ENCODE measurements at regions not wholly inside any gene's neighbourhood (a gene's known extent, or its start where the extent isn't known, plus 50 kb on each side); places are given as distances from the start of the nearest gene placed in this dataset.
"Not testable (repeated sequence)": the region's sequence is repeated elsewhere in the genome, so short reads cannot be mapped to it uniquely, and the experiment has no call there.

DNA sequence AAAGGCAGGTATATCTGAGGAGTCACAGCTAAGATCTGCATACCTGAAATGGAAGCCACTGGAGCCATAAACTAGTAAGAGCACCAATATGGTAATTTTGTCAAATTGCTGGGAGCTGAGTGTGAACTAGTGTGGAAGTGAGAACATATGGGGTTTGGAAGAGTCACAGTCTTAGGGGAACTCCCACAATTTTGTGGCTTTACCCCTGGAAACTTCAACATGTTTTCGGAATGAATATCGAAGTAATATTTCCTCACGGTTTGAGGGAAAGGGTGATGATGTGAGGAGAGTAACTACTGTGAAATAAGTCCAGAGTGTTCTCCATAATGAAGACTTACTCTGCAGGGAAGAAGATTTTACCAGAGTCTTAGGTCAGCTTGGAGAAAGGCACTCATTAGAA, 565.9 kb downstream of the RIT2 start:
- Mint-ChIP-seq H3K4me1 (peaks cover 26 to 27% of the 10 kb centered on the region in 2 experiments), H3K9me3 (peaks cover 4 to 5% of the 10 kb centered on the region in 2 experiments; a peak in 4 of 5 replicates), H3K27ac (no peak overlapping the region), H3K27me3 (ENCODE audit: low read depth) (no peaks in the 10 kb centered on the region), H3K36me3 (ENCODE audit: insufficient read depth in 1 of 3, low read depth in 3 of 3) (peaks cover 11 to 13% (median 11%) of the 10 kb centered on the region in 3 experiments; a peak in 6 of 7 replicates), H3K4me3 (no peak overlapping the region)
- Histone ChIP-seq H3K4me1 (ENCODE audit: insufficient read depth, low read length) (no peaks in the 10 kb centered on the region; the same call in 1 of the 2 replicates), H2BK15ac (ENCODE audit: low read depth, low read length) (no peak overlapping the region), H3K27me3 (ENCODE audit: insufficient read depth, low read length) (no peaks in the 10 kb centered on the region), H4K8ac (replicated peaks; ENCODE audit: insufficient read length, low read depth, low read length) (no peak overlapping the region), H3K79me2 (ENCODE audit: insufficient read depth, low read length) (no peaks in the 10 kb centered on the region), H4K5ac (ENCODE audit: insufficient read length, low read depth, low read length) (no peak overlapping the region), H3T11ph (ENCODE audit: low read length) (no peak overlapping the region), H3K23ac (ENCODE audit: insufficient read length, low read depth, low read length) (no peak overlapping the region), H2BK12ac (ENCODE audit: insufficient read length, low read depth, low read length) (no peak overlapping the region), H2AK5ac (ENCODE audit: insufficient read length, low read length) (no peak overlapping the region), H3K23me2 (ENCODE audit: insufficient read length, low read depth, low read length, poor library complexity, severe bottlenecking) (no peaks in the 10 kb centered on the region), H3K4me2 (ENCODE audit: insufficient read depth, insufficient read length, low read length) (no peak overlapping the region), H4K91ac (ENCODE audit: insufficient read length, low read depth, low read length) (no peak overlapping the region), H2BK120ac (ENCODE audit: low read depth, low read length, poor library complexity, severe bottlenecking) (no peak overlapping the region), H2BK20ac (ENCODE audit: low read depth, low read length, poor library complexity, severe bottlenecking) (no peak overlapping the region), H3K9me3 (ENCODE audit: control insufficient read depth, low read depth, low read length) (no peaks in the 10 kb centered on the region), H3K56ac (ENCODE audit: insufficient read length, low read depth, low read length) (no peak overlapping the region), H3K4ac (ENCODE audit: low read depth, low read length) (no peak overlapping the region), H3K9ac (ENCODE audit: extremely low read depth, insufficient read length, low read length) (no peak overlapping the region), H4K20me1 (ENCODE audit: control insufficient read depth, insufficient read depth, insufficient read length) (no peaks in the 10 kb centered on the region), H2BK5ac (ENCODE audit: insufficient read length, low read length) (no peak overlapping the region), H3K27ac (ENCODE audit: insufficient read length, low read depth, low read length) (no peak overlapping the region), H2AFZ (ENCODE audit: low read length) (no peak overlapping the region), H3K18ac (ENCODE audit: insufficient read length, low read depth, low read length) (no peak overlapping the region), H3K14ac (ENCODE audit: insufficient read depth, low read length) (no peak overlapping the region), H3K79me1 (ENCODE audit: insufficient read depth, low read depth, low read length, poor library complexity, severe bottlenecking) (no peaks in the 10 kb centered on the region)
- no peak for DNase-seq
- TF ChIP-seq CTCF (conservative IDR thresholded peaks at IDR 0.05), result no peak
- no CpG with 5 or more reads among the region's 3 CpGs for whole genome bisulfite sequencing (ENCODE audit: extremely low coverage, insufficient read length, low lambda C conversion rate)

- H3K79me1 ChIP-seq (ENCODE audit: insufficient read depth, low read depth, low read length, poor library complexity, severe bottlenecking); H3K4me2 ChIP-seq (ENCODE audit: insufficient read depth, insufficient read length, low read length); H3K56ac ChIP-seq (ENCODE audit: insufficient read length, low read depth, low read length); H3K27me3 ChIP-seq (ENCODE audit: insufficient read depth, low read length); H2BK5ac ChIP-seq (ENCODE audit: insufficient read length, low read length); H2BK12ac ChIP-seq (ENCODE audit: insufficient read length, low read depth, low read length); DNase-seq; H2BK20ac ChIP-seq (ENCODE audit: low read depth, low read length, poor library complexity, severe bottlenecking); H3K4me1 ChIP-seq (ENCODE audit: insufficient read depth, low read length); H4K91ac ChIP-seq (ENCODE audit: insufficient read length, low read depth, low read length); H2AFZ ChIP-seq (ENCODE audit: low read length); H3K14ac ChIP-seq (ENCODE audit: insufficient read depth, low read length); H4K20me1 ChIP-seq (ENCODE audit: control insufficient read depth, insufficient read depth, insufficient read length); H3K27ac ChIP-seq (ENCODE audit: insufficient read length, low read depth, low read length); H3K79me2 ChIP-seq (ENCODE audit: insufficient read depth, low read length); H3K18ac ChIP-seq (ENCODE audit: insufficient read length, low read depth, low read length); H3T11ph ChIP-seq (ENCODE audit: low read length); H2BK15ac ChIP-seq (ENCODE audit: low read depth, low read length); H2AK5ac ChIP-seq (ENCODE audit: insufficient read length, low read length); H3K23me2 ChIP-seq (ENCODE audit: insufficient read length, low read depth, low read length, poor library complexity, severe bottlenecking); H4K8ac ChIP-seq (replicated peaks; ENCODE audit: insufficient read length, low read depth, low read length); H3K23ac ChIP-seq (ENCODE audit: insufficient read length, low read depth, low read length); H2BK120ac ChIP-seq (ENCODE audit: low read depth, low read length, poor library complexity, severe bottlenecking); H3K9ac ChIP-seq (ENCODE audit: extremely low read depth, insufficient read length, low read length); H3K27me3 Mint-ChIP-seq (ENCODE audit: low read depth); H3K9me3 ChIP-seq (ENCODE audit: control insufficient read depth, low read depth, low read length); H3K4ac ChIP-seq (ENCODE audit: low read depth, low read length); H3K4me3 Mint-ChIP-seq; H4K5ac ChIP-seq (ENCODE audit: insufficient read length, low read depth, low read length): not testable (repeated sequence)
- peaks cover 5 to 13% of the 10 kb centered on the region in 2 experiments; a peak in 4 of 5 replicates for H3K9me3 Mint-ChIP-seq
- H3K4me1 Mint-ChIP-seq, result peaks cover 12 to 15% of the 10 kb centered on the region in 2 experiments
- H3K27ac Mint-ChIP-seq, result peak overlapping the region in 1 of 3 experiments; percentile 37; a peak in 1 of 7 replicates
- H3K36me3 Mint-ChIP-seq (ENCODE audit: insufficient read depth in 1 of 3, low read depth in 3 of 3), result peaks cover 4 to 19% (median 15%) of the 10 kb centered on the region in 3 experiments; a peak in 6 of 7 replicates
- WGBS (ENCODE audit: extremely low coverage, insufficient read length, low lambda C conversion rate), result no CpG with 5 or more reads among the region's 4 CpGs
These were observed 562.9 kb downstream of the RIT2 start for GRCh38 chr18:42552559-42552958.
